ENCODE measurements at regions not wholly inside any gene's neighbourhood (a gene's known extent, or its start where the extent isn't known, plus 50 kb on each side); places are given as distances from the start of the nearest gene placed in this dataset.

GRCh38 chr18:66979009-66979408 is 375.1 kb upstream of the CDH19 start:
- TF ChIP-seq CTCF (IDR thresholded peaks at IDR 0.05 in 4 of 5, conservative IDR thresholded peaks at IDR 0.05 in 1 of 5) (no peak), POLR2A (IDR thresholded peaks at IDR 0.05) (no peak)

All from gastrocnemius medialis (tissue), 4 donors.